Testis (tissue), 2 donors: ENCODE measurements at regions not wholly inside any gene's neighbourhood (a gene's known extent, or its start where the extent isn't known, plus 50 kb on each side); places are given as distances from the start of the nearest gene placed in this dataset.

ENCODE experiments used
- POLR2A ChIP-seq: fragments of 450-650 bp; IDR thresholded peaks from one replicate; pipeline ENCODE4 v1.6.1; 2017; ENCODE audit warnings: antibody characterized with exemption, mild to moderate bottlenecking, moderate library complexity
- TF ChIP-seq, protein P1 (sequence below), 3 experiments: fragments of 450-650 bp in 2 of 3; fragments of 200-600 bp in 1 of 3; sonication (generic) in 1 of 3; IDR thresholded peaks; one replicate each; pipeline ENCODE4 v1.5.1; 2016 to 2019; ENCODE audit warnings: antibody characterized with exemption in 3 of 3, mild to moderate bottlenecking in 2 of 3, moderate library complexity in 1 of 3

DNA sequence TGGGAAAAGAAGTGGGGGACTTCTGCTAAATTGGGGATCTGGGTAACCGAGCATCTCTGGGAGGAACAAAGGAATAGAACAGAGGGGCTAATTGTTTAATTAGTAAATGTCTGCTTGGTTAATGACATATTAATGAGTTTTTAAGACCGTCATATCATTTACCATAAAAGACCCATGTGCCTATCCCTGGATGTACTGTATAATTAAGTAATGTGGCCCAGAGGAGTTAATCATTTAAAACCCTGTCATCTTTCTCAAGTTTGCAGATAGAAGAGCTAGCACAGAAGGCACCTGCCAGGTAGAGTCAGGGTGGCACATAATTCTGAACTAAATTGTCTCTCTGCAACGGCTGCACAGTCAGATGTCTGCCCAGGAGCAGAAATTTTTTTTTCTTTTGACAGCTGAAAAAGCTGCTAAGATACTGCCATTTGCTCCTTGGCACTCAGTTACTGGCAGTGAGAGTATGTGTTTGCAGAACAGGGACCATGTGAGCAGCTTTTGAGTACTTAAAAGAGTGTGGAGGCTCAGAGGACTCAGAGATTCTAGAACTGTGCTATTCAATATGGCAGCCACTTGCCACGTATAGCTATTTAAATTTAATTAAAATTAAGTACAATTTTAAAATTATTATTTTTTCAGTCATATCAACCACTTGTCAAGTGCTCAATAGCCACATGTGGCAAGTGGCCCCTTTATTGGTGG is 202.7 kb upstream of the SLC35B3 start:
- TF ChIP-seq, protein P1, sequence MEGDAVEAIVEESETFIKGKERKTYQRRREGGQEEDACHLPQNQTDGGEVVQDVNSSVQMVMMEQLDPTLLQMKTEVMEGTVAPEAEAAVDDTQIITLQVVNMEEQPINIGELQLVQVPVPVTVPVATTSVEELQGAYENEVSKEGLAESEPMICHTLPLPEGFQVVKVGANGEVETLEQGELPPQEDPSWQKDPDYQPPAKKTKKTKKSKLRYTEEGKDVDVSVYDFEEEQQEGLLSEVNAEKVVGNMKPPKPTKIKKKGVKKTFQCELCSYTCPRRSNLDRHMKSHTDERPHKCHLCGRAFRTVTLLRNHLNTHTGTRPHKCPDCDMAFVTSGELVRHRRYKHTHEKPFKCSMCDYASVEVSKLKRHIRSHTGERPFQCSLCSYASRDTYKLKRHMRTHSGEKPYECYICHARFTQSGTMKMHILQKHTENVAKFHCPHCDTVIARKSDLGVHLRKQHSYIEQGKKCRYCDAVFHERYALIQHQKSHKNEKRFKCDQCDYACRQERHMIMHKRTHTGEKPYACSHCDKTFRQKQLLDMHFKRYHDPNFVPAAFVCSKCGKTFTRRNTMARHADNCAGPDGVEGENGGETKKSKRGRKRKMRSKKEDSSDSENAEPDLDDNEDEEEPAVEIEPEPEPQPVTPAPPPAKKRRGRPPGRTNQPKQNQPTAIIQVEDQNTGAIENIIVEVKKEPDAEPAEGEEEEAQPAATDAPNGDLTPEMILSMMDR (IDR thresholded peaks at IDR 0.05) = no peak
- TF ChIP-seq POLR2A = no peak
